Bronchial epithelial cell (primary cell): ENCODE measurements at regions not wholly inside any gene's neighbourhood (a gene's known extent, or its start where the extent isn't known, plus 50 kb on each side); places are given as distances from the start of the nearest gene placed in this dataset.

Experiments
- DNase-seq: peaks from one replicate; pipeline ENCODE4 v3.0.0-alpha.2; 2010; ENCODE audit warnings: low read depth
- FAIRE-seq: peaks from 2 replicates; lab custom pipeline; 2011; peaks lifted over from hg19 to GRCh38; lab: Jason Lieb, UNC
- H3K27me3 ChIP-seq: 2 replicates; pipeline ENCODE4 v1.5.1; 2011; ENCODE audit warnings: low read length; ENCODE audit not compliant: control insufficient read depth, insufficient read depth
- H3K36me3 ChIP-seq: 2 replicates; pipeline ENCODE4 v1.5.1; 2011; ENCODE audit warnings: low read length; ENCODE audit not compliant: control insufficient read depth, insufficient read depth
- H3K4me3 ChIP-seq: 2 replicates; pipeline ENCODE4 v1.5.1; 2011; ENCODE audit warnings: mild to moderate bottlenecking, low read depth, low read length, control low read depth
- CTCF ChIP-seq: IDR thresholded peaks from 2 replicates; pipeline ENCODE4 v1.5.1; 2011; ENCODE audit warnings: mild to moderate bottlenecking, moderate library complexity, low read length, control low read depth, inconsistent platforms; ENCODE audit not compliant: insufficient read depth, severe bottlenecking

GRCh38 chr1:101455166-101455565 lies 218.3 kb downstream of the S1PR1 start:
- no peak for FAIRE-seq
- Histone ChIP-seq H3K4me3 (no peak overlapping the region), H3K27me3 (no peaks in the 10 kb centered on the region), H3K36me3 (no peaks in the 10 kb centered on the region)
- no peak for DNase-seq
- TF ChIP-seq CTCF: no peak

- TF ChIP-seq CTCF: no peak
- FAIRE-seq (no peak), DNase-seq (peak; percentile 13)
- H3K36me3 ChIP-seq: no peaks in the 10 kb centered on the region
- H3K4me3 ChIP-seq: no peak overlapping the region
- no peaks in the 10 kb centered on the region for H3K27me3 ChIP-seq
These were observed 223.9 kb downstream of the S1PR1 start for GRCh38 chr1:101460739-101461138.

GRCh38 chr1:101463195-101463594 lies 226.4 kb downstream of the S1PR1 start:
- Histone ChIP-seq H3K36me3 (no peaks in the 10 kb centered on the region), H3K4me3 (no peak overlapping the region), H3K27me3 (no peaks in the 10 kb centered on the region)
- DNase-seq: no peak
- no peak for TF ChIP-seq CTCF
- FAIRE-seq: no peak

- FAIRE-seq (no peak), DNase-seq (no peak)
- TF ChIP-seq CTCF: no peak
- H3K36me3 ChIP-seq: no peaks in the 10 kb centered on the region
- H3K4me3 ChIP-seq: no peak overlapping the region
- H3K27me3 ChIP-seq: no peaks in the 10 kb centered on the region
These were observed 229.1 kb downstream of the S1PR1 start for GRCh38 chr1:101465941-101466340.

- no peak for FAIRE-seq
These were observed 237.3 kb downstream of the S1PR1 start for GRCh38 chr1:101474039-101474665.

More at GRCh38 chr1:101474039-101474665, 237.3 kb downstream of the S1PR1 start:
- no peaks in the 10 kb centered on the region for H3K27me3 ChIP-seq
- H3K36me3 ChIP-seq: no peaks in the 10 kb centered on the region
- peak; percentile 25 for DNase-seq
- H3K4me3 ChIP-seq: no peak overlapping the region
- peak; percentile 42 for TF ChIP-seq CTCF
